Neutrophil (primary cell): ENCODE measurements at regions not wholly inside any gene's neighbourhood (a gene's known extent, or its start where the extent isn't known, plus 50 kb on each side); places are given as distances from the start of the nearest gene placed in this dataset.

Experiments
- H3K27ac ChIP-seq: fragments of 200-600 bp; sonication (generic); 2 replicates; pipeline ENCODE4 v1.5.1; 2016; ENCODE audit warnings: mild to moderate bottlenecking, moderate library complexity
- H3K27me3 ChIP-seq: fragments of 200-600 bp; sonication (generic); 2 replicates; pipeline ENCODE4 v1.6.0; 2016; ENCODE audit warnings: mild to moderate bottlenecking
- H3K36me3 ChIP-seq: fragments of 200-600 bp; sonication (generic); 2 replicates; pipeline ENCODE4 v1.5.1; 2017
- H3K4me1 ChIP-seq, 2 experiments: fragments of 200-600 bp in 1 of 2; sonication (generic) in 1 of 2; 1 replicate in 1 of 2; 2 replicates in 1 of 2; pipeline versions ENCODE4 v1.5.1 to v1.6.1; 2013 to 2016; ENCODE audit warnings: low read depth in 1 of 2, low read length in 1 of 2, mild to moderate bottlenecking in 1 of 2, moderate library complexity in 1 of 2; ENCODE audit not compliant: control insufficient read depth in 1 of 2, insufficient read depth in 1 of 2
- H3K4me3 ChIP-seq, 2 experiments: fragments of 200-600 bp in 1 of 2; sonication (generic) in 1 of 2; 1 replicate in 1 of 2; 2 replicates in 1 of 2; pipeline ENCODE4 v1.5.1; 2013 to 2016; ENCODE audit warnings: low read depth in 1 of 2, low read length in 1 of 2, mild to moderate bottlenecking in 1 of 2, moderate library complexity in 1 of 2
- H3K9me3 ChIP-seq: fragments of 200-600 bp; sonication (generic); 2 replicates; pipeline ENCODE4 v1.5.1; 2016
- CTCF ChIP-seq: fragments of 200-600 bp; sonication (generic); IDR thresholded peaks from 2 replicates; pipeline ENCODE4 v1.5.1; 2016; ENCODE audit warnings: antibody characterized with exemption

DNA sequence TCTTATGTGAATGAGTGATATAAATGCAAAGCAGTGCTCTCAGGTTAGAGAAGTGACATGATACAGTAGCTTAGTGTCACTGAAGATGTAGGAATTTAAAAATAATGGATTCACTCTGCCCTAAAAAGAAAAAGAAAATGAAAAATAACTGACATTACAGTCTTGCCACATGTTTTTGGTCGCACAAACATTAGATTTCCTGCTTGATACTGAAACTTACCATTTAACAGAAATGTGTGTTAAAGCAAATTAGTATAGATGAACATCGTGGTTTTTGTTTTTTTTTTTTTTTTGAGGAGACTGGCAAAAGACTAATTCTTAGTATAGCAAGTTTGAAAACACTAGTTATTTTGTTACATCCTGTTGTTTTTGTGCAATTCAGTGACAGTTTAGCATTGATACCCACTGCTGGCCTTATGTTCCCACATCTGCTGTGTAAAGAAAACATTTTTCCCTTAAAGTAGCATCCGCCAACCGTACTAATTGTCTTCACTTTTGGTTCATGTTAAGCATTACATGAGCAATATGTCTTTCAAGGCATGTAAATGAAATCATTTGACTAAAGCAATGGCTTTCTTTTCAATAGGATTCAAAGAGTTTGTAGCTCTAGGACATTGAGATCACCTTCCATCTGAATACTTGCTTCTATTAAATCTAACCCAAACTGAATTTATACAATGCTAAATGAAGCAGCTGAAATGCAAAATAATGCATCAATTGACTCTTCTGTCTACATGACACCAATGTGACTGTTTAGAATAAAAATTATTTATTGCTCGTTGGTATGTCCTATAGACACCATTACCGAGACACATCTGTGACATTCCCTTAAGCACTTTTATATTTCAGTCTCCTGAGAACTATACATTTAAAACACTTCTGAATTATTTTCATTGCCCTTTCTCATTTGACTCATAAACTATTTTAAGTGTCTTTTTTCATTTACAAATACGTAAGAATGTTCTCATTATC, 859.1 kb downstream of the MAT2B start:
- Histone ChIP-seq H3K36me3 (no peaks in the 10 kb centered on the region), H3K27ac (no peak overlapping the region), H3K4me1 (no peaks in the 10 kb centered on the region), H3K4me3 (no peak overlapping the region), H3K27me3 (no peaks in the 10 kb centered on the region), H3K9me3 (no peaks in the 10 kb centered on the region)
- no peak for TF ChIP-seq CTCF

DNA sequence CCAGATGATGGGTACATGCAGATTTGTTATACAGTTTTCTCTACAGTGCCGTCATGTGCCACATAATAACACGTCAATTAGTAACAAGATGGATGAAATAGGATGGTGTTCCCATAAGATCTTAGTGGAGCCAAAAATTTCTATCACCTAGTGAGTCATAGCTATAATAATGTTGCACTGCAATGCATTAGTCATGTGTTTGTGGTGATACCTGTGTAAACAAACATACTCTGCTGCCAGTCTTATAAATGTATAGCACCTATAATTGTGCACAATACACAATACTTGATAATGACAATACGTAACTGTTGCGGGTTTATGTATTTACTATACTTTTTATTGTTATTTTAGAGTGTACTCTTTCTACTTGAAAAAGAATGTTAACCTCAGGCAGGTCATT, 865.4 kb downstream of the MAT2B start:
- Histone ChIP-seq H3K4me3 (no peak overlapping the region), H3K9me3 (no peaks in the 10 kb centered on the region), H3K27ac (no peak overlapping the region), H3K27me3 (no peaks in the 10 kb centered on the region), H3K36me3 (no peaks in the 10 kb centered on the region), H3K4me1 (no peaks in the 10 kb centered on the region)
- no peak for TF ChIP-seq CTCF

GRCh38 chr5:164372892-164373291, 867.5 kb downstream of the MAT2B start:
- Histone ChIP-seq H3K4me1 (no peaks in the 10 kb centered on the region), H3K9me3 (no peaks in the 10 kb centered on the region), H3K27ac (no peak overlapping the region), H3K27me3 (no peaks in the 10 kb centered on the region), H3K4me3 (no peak overlapping the region), H3K36me3 (no peaks in the 10 kb centered on the region)
- TF ChIP-seq CTCF: no peak

DNA sequence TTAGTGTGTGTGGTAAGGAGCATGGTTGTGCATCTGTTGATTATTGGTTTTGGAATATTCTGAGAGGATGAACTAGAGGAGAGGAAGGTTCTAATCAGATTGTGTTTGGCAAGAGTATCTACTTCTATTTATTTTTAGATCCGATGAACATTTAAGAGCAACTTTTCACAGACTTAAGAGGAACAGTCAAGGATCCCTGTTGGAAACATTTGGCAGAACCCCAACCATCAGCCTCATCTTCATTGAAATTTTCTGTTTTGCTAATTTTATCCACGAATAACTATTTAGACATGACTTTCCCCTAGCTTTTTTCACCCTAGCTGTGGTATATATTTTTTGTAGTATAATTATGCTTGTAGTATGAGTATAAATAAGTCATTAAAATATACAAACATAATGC, 868.5 kb downstream of the MAT2B start:
- H3K4me1 ChIP-seq: no peaks in the 10 kb centered on the region

DNA sequence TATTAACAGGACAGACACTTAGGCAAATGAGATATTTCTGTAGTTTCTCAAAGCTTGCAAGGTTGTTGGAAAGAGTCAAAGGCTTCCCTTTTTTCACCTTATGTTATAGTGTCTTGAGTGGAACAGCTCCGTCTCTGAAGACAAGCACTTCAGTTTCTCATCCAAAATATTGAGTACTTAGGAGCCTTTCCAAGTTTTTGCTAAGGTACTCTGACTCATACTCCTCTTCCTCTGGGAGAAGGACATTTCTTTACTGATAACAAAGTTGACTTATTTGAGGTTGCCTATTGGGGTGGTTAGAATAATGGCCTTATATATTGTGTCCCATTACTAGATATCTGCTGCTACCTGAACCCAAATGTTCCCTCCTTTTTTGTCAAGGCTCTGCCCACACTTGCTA, 869.6 kb downstream of the MAT2B start:
- no peak for TF ChIP-seq CTCF
- H3K9me3 ChIP-seq: no peaks in the 10 kb centered on the region

More for the DNA sequence above, 868.5 kb downstream of the MAT2B start:
- H3K36me3 ChIP-seq: no peaks in the 10 kb centered on the region
- TF ChIP-seq CTCF: no peak
- H3K27me3 ChIP-seq: no peaks in the 10 kb centered on the region
- no peak overlapping the region for H3K4me3 ChIP-seq
- H3K27ac ChIP-seq: no peak overlapping the region
- no peaks in the 10 kb centered on the region for H3K9me3 ChIP-seq

More for the DNA sequence above, 869.6 kb downstream of the MAT2B start:
- Histone ChIP-seq H3K36me3 (no peaks in the 10 kb centered on the region), H3K4me1 (no peaks in the 10 kb centered on the region), H3K27me3 (no peaks in the 10 kb centered on the region), H3K4me3 (no peak overlapping the region), H3K27ac (no peak overlapping the region)
